H9 (cell line): ENCODE measurements at regions not wholly inside any gene's neighbourhood (a gene's known extent, or its start where the extent isn't known, plus 50 kb on each side); places are given as distances from the start of the nearest gene placed in this dataset.

Experiments
- DNase-seq: peaks from one replicate; pipeline ENCODE4 v3.0.0-alpha.2; 2017
- H2AFZ ChIP-seq: one replicate; pipeline ENCODE4 v1.6.1; 2013; ENCODE audit warnings: mild to moderate bottlenecking, low read length, control low read depth, moderate library complexity
- H2AK5ac ChIP-seq: 2 replicates; pipeline ENCODE4 v1.6.1; 2013; ENCODE audit warnings: low read length, control low read depth, mixed read lengths; ENCODE audit not compliant: insufficient read length
- H2BK120ac ChIP-seq: one replicate; pipeline ENCODE4 v1.6.1; 2013; ENCODE audit warnings: low read depth, mild to moderate bottlenecking, low read length, control low read depth, inconsistent platforms; ENCODE audit not compliant: poor library complexity, severe bottlenecking
- H2BK12ac ChIP-seq: 2 replicates; pipeline ENCODE4 v1.6.1; 2013; ENCODE audit warnings: low read length, control low read depth, mixed read lengths, low read depth; ENCODE audit not compliant: insufficient read length
- H2BK15ac ChIP-seq: 2 replicates; pipeline ENCODE4 v1.6.1; 2013; ENCODE audit warnings: low read depth, low read length, control low read depth
- H2BK20ac ChIP-seq: one replicate; pipeline ENCODE4 v1.6.1; 2013; ENCODE audit warnings: low read depth, mild to moderate bottlenecking, low read length, control low read depth, inconsistent platforms; ENCODE audit not compliant: poor library complexity, severe bottlenecking
- H2BK5ac ChIP-seq: 2 replicates; pipeline ENCODE4 v1.6.1; 2013; ENCODE audit warnings: low read length, control low read depth, mixed read lengths; ENCODE audit not compliant: insufficient read length
- H3K14ac ChIP-seq: 2 replicates; pipeline ENCODE4 v1.6.1; 2013; ENCODE audit warnings: low read length, control low read depth; ENCODE audit not compliant: insufficient read depth
- H3K18ac ChIP-seq: 2 replicates; pipeline ENCODE4 v1.6.1; 2013; ENCODE audit warnings: low read depth, mild to moderate bottlenecking, mixed read lengths, low read length, control low read depth; ENCODE audit not compliant: insufficient read length
- H3K23ac ChIP-seq: 2 replicates; pipeline ENCODE4 v1.6.1; 2013; ENCODE audit warnings: low read length, control low read depth, mixed read lengths, low read depth; ENCODE audit not compliant: insufficient read length
- H3K23me2 ChIP-seq: 2 replicates; pipeline ENCODE4 v1.6.1; 2013; ENCODE audit warnings: low read depth, mild to moderate bottlenecking, mixed read lengths, low read length, control low read depth; ENCODE audit not compliant: insufficient read length, poor library complexity, severe bottlenecking
- H3K27ac ChIP-seq: 2 replicates; pipeline ENCODE4 v1.5.1; 2013; ENCODE audit warnings: low read length, control low read depth, mixed read lengths, low read depth; ENCODE audit not compliant: insufficient read length
- H3K27me3 ChIP-seq: 2 replicates; pipeline ENCODE4 v1.6.1; 2013; ENCODE audit warnings: low read length, control low read depth, inconsistent platforms; ENCODE audit not compliant: insufficient read depth
- H3K4ac ChIP-seq: 2 replicates; pipeline ENCODE4 v1.6.1; 2013; ENCODE audit warnings: low read depth, mild to moderate bottlenecking, control low read depth, inconsistent platforms, low read length, moderate library complexity
- H3K4me1 ChIP-seq: 2 replicates; pipeline ENCODE4 v1.6.1; 2013; ENCODE audit warnings: low read length, control low read depth, inconsistent platforms; ENCODE audit not compliant: insufficient read depth
- H3K4me2 ChIP-seq: 2 replicates; pipeline ENCODE4 v1.6.1; 2013; ENCODE audit warnings: low read length, control low read depth, mixed read lengths; ENCODE audit not compliant: insufficient read length, insufficient read depth
- H3K56ac ChIP-seq: 2 replicates; pipeline ENCODE4 v1.6.1; 2013; ENCODE audit warnings: low read depth, mild to moderate bottlenecking, mixed read lengths, low read length, control low read depth; ENCODE audit not compliant: insufficient read length
- H3K79me1 ChIP-seq: 2 replicates; pipeline ENCODE4 v1.6.1; 2013; ENCODE audit warnings: low read depth, mild to moderate bottlenecking, moderate library complexity, low read length, control low read depth, inconsistent platforms; ENCODE audit not compliant: insufficient read depth, poor library complexity, severe bottlenecking
- H3K79me2 ChIP-seq: 2 replicates; pipeline ENCODE4 v1.6.1; 2013; ENCODE audit warnings: low read length, control low read depth, inconsistent platforms; ENCODE audit not compliant: insufficient read depth
- H3K9ac ChIP-seq: 2 replicates; pipeline ENCODE4 v1.6.1; 2013; ENCODE audit warnings: low read length, control low read depth, mixed read lengths; ENCODE audit not compliant: insufficient read length; ENCODE audit errors: extremely low read depth
- H3K9me3 ChIP-seq: one replicate; pipeline ENCODE4 v1.6.1; 2013; ENCODE audit warnings: low read depth, low read length, inconsistent platforms; ENCODE audit not compliant: control insufficient read depth
- H3T11ph ChIP-seq: one replicate; pipeline ENCODE4 v1.6.1; 2013; ENCODE audit warnings: mild to moderate bottlenecking, low read length, control low read depth, inconsistent platforms
- H4K20me1 ChIP-seq: one replicate; pipeline ENCODE4 v1.6.1; 2013; ENCODE audit not compliant: control insufficient read depth, insufficient read length, insufficient read depth
- H4K5ac ChIP-seq: 2 replicates; pipeline ENCODE4 v1.6.1; 2013; ENCODE audit warnings: low read depth, mild to moderate bottlenecking, mixed read lengths, low read length, control low read depth; ENCODE audit not compliant: insufficient read length
- H4K8ac ChIP-seq: replicated peaks from 2 replicates; pipeline ENCODE4 v1.6.1; 2013; ENCODE audit warnings: low read length, control low read depth, mixed read lengths, low read depth; ENCODE audit not compliant: insufficient read length
- H4K91ac ChIP-seq: 2 replicates; pipeline ENCODE4 v1.6.1; 2013; ENCODE audit warnings: low read depth, mild to moderate bottlenecking, moderate library complexity, mixed read lengths, low read length, control low read depth; ENCODE audit not compliant: insufficient read length
- H3K27ac Mint-ChIP-seq, 3 experiments: 2 replicates in 2 of 3; 3 replicates in 1 of 3; pipeline ENCODE4 v1.8.0; 2020 to 2021; ENCODE audit warnings: mixed read lengths in 3 of 3, mild to moderate bottlenecking in 1 of 3, moderate library complexity in 1 of 3
- H3K27me3 Mint-ChIP-seq: 2 replicates; pipeline ENCODE4 v1.8.0; 2021; ENCODE audit warnings: low read depth, mild to moderate bottlenecking, moderate library complexity, mixed read lengths
- H3K36me3 Mint-ChIP-seq, 3 experiments: 2 replicates in 2 of 3; 3 replicates in 1 of 3; pipeline ENCODE4 v1.8.0; 2020 to 2021; ENCODE audit warnings: low read depth in 3 of 3, mixed read lengths in 3 of 3; ENCODE audit not compliant: insufficient read depth in 1 of 3
- H3K4me1 Mint-ChIP-seq, 2 experiments: 2 replicates each; pipeline ENCODE4 v1.8.0; 2020; ENCODE audit warnings: mixed read lengths in 2 of 2
- H3K4me3 Mint-ChIP-seq, 2 experiments: 2 replicates in 1 of 2; 3 replicates in 1 of 2; pipeline ENCODE4 v1.8.0; 2020 to 2021; ENCODE audit warnings: mild to moderate bottlenecking in 2 of 2, mixed read lengths in 2 of 2, moderate library complexity in 1 of 2
- H3K9me3 Mint-ChIP-seq, 2 experiments: 2 replicates in 1 of 2; 3 replicates in 1 of 2; pipeline ENCODE4 v1.8.0; 2020; ENCODE audit warnings: mild to moderate bottlenecking in 2 of 2, mixed read lengths in 2 of 2, moderate library complexity in 1 of 2
- WGBS: extraction: QIAGEN DNeasy Blood & Tissue Kit; methylation state at CpG from one replicate; pipeline ENCODE4 v1.1.7; 2013; ENCODE audit warnings: missing lambda C conversion rate, low lambda C conversion rate, mixed read lengths; ENCODE audit not compliant: insufficient read length; ENCODE audit errors: extremely low coverage; 5-methylcytosine and 5-hydroxymethylcytosine counted together
- TF ChIP-seq, protein P1 (sequence below): fragments of 200-600 bp; sonication (generic); conservative IDR thresholded peaks from 3 replicates; pipeline ENCODE4 v1.8.0; 2021; ENCODE audit warnings: antibody characterized with exemption, mild to moderate bottlenecking

- H2BK5ac ChIP-seq: no peak overlapping the region
- no peak overlapping the region for H3K27ac ChIP-seq
- no peak for DNase-seq
- H4K91ac ChIP-seq: no peak overlapping the region
- H3K4me1 ChIP-seq: no peaks in the 10 kb centered on the region
- H2AK5ac ChIP-seq: no peak overlapping the region
- no peak overlapping the region for H2BK120ac ChIP-seq
- TF ChIP-seq, protein P1, sequence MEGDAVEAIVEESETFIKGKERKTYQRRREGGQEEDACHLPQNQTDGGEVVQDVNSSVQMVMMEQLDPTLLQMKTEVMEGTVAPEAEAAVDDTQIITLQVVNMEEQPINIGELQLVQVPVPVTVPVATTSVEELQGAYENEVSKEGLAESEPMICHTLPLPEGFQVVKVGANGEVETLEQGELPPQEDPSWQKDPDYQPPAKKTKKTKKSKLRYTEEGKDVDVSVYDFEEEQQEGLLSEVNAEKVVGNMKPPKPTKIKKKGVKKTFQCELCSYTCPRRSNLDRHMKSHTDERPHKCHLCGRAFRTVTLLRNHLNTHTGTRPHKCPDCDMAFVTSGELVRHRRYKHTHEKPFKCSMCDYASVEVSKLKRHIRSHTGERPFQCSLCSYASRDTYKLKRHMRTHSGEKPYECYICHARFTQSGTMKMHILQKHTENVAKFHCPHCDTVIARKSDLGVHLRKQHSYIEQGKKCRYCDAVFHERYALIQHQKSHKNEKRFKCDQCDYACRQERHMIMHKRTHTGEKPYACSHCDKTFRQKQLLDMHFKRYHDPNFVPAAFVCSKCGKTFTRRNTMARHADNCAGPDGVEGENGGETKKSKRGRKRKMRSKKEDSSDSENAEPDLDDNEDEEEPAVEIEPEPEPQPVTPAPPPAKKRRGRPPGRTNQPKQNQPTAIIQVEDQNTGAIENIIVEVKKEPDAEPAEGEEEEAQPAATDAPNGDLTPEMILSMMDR: no peak
- no peak overlapping the region for H2BK12ac ChIP-seq
- H3K79me2 ChIP-seq: no peaks in the 10 kb centered on the region
- no peaks in the 10 kb centered on the region for H3K23me2 ChIP-seq
- H3K14ac ChIP-seq: no peak overlapping the region
- no peak overlapping the region for H3K18ac ChIP-seq
- H3K9me3 ChIP-seq: no peaks in the 10 kb centered on the region
- whole genome bisulfite sequencing: no CpG with 5 or more reads among the region's 5 CpGs
- H4K5ac ChIP-seq: no peak overlapping the region
- H4K8ac ChIP-seq: no peak overlapping the region
- H3K27ac Mint-ChIP-seq: no peak overlapping the region
- no peaks in the 10 kb centered on the region for H3K27me3 Mint-ChIP-seq
- no peaks in the 10 kb centered on the region for H4K20me1 ChIP-seq
- no peaks in the 10 kb centered on the region for H3K4me1 Mint-ChIP-seq
- peaks cover 2 to 13% (median 5%) of the 10 kb centered on the region in 3 experiments; a peak in 6 of 7 replicates for H3K36me3 Mint-ChIP-seq
- no peak overlapping the region for H2BK15ac ChIP-seq
- H2AFZ ChIP-seq: no peak overlapping the region
- no peak overlapping the region for H3K4ac ChIP-seq
- no peak overlapping the region for H3K23ac ChIP-seq
- no peaks in the 10 kb centered on the region for H3K27me3 ChIP-seq
- no peaks in the 10 kb centered on the region for H3K79me1 ChIP-seq
- no peak overlapping the region for H3K9ac ChIP-seq
- no peak overlapping the region for H3T11ph ChIP-seq
- H3K4me2 ChIP-seq: no peak overlapping the region
- H3K4me3 Mint-ChIP-seq: no peak overlapping the region
- H2BK20ac ChIP-seq: no peak overlapping the region
- H3K9me3 Mint-ChIP-seq: peaks cover 8 to 11% of the 10 kb centered on the region in 2 experiments
- no peak overlapping the region for H3K56ac ChIP-seq
Measured at GRCh38 chr13:73372666-73373627, 314.1 kb downstream of the KLF5 start.
